HG03175 (cell line): ENCODE measurements at regions not wholly inside any gene's neighbourhood (a gene's known extent, or its start where the extent isn't known, plus 50 kb on each side); places are given as distances from the start of the nearest gene placed in this dataset.
"Not testable (repeated sequence)": the region's sequence is repeated elsewhere in the genome, so short reads cannot be mapped to it uniquely, and the experiment has no call there.

Source experiments
- ATAC-seq: cut with Tn5 transposase; IDR thresholded peaks from one replicate; pipeline ENCODE4 v1.9.1; 2021; ENCODE audit warnings: mild to moderate bottlenecking, moderate library complexity; ENCODE audit not compliant: unreplicated experiment

GRCh38 chr12:87196321-87196720 lies 832.9 kb downstream of the C12orf50 start:
- ATAC-seq, result no peak

GRCh38 chr12:87194389-87194788 lies 834.8 kb downstream of the C12orf50 start:
- not testable (repeated sequence) for ATAC-seq

- no peak for ATAC-seq
Observed at GRCh38 chr12:87185367-87185766, 843.8 kb downstream of the C12orf50 start.

GRCh38 chr12:87182696-87183233 lies 846.4 kb downstream of the C12orf50 start:
- ATAC-seq, result no peak

GRCh38 chr12:87171356-87171755 lies 857.8 kb downstream of the C12orf50 start:
- no peak for ATAC-seq

GRCh38 chr12:87169010-87169409 lies 860.2 kb downstream of the C12orf50 start:
- ATAC-seq, result no peak

- ATAC-seq, result no peak
Observed at GRCh38 chr12:87165733-87166375, 863.3 kb downstream of the C12orf50 start.

GRCh38 chr12:87163122-87163521 lies 866.1 kb downstream of the C12orf50 start:
- no peak for ATAC-seq

GRCh38 chr12:87160848-87161601 lies 868.2 kb downstream of the C12orf50 start:
- no peak for ATAC-seq

GRCh38 chr12:87157791-87158190 lies 871.4 kb downstream of the C12orf50 start:
- no peak for ATAC-seq

- no peak for ATAC-seq
Observed at GRCh38 chr12:87155621-87156020, 873.6 kb downstream of the C12orf50 start.

- no peak for ATAC-seq
Observed at GRCh38 chr12:87152841-87153528, 876.2 kb downstream of the C12orf50 start.

- ATAC-seq, result no peak
Observed at GRCh38 chr12:87152075-87152474, 877.1 kb downstream of the C12orf50 start.

GRCh38 chr12:87150969-87151662 lies 878.1 kb downstream of the C12orf50 start:
- ATAC-seq, result peak; percentile 69

- no peak for ATAC-seq
Observed at GRCh38 chr12:87142342-87142741, 886.2 kb upstream of the MGAT4C start.

GRCh38 chr12:87141091-87141490 lies 884.9 kb upstream of the MGAT4C start:
- ATAC-seq, result no peak

- no peak for ATAC-seq
Observed at GRCh38 chr12:87140262-87140661, 884.1 kb upstream of the MGAT4C start.

- no peak for ATAC-seq
Observed at GRCh38 chr12:87137220-87137619, 881.0 kb upstream of the MGAT4C start.

GRCh38 chr12:87136330-87136976 lies 880.3 kb upstream of the MGAT4C start:
- no peak for ATAC-seq

- ATAC-seq, result no peak
Observed at GRCh38 chr12:87127272-87127671, 871.1 kb upstream of the MGAT4C start.

GRCh38 chr12:87121896-87122295 lies 865.7 kb upstream of the MGAT4C start:
- no peak for ATAC-seq
